CD8-positive, alpha-beta memory T cell (primary cell): ENCODE measurements at regions not wholly inside any gene's neighbourhood (a gene's known extent, or its start where the extent isn't known, plus 50 kb on each side); places are given as distances from the start of the nearest gene placed in this dataset.

Source experiments
- CTCF ChIA-PET: fragments of 350-600 bp; sonication (Branson Sonifier 250); formaldehyde crosslinking; loops from one replicate; lab custom pipeline; 2021; ENCODE audit warnings: antibody characterized with exemption; lab: Charles Lee
- POLR2A ChIA-PET: fragments of 350-600 bp; sonication (Branson Sonifier 250); formaldehyde crosslinking; loops from one replicate; lab custom pipeline; 2021; ENCODE audit warnings: antibody characterized with exemption; lab: Charles Lee
- DNase-seq, 5 donors: peaks; one replicate each; pipeline versions ENCODE4 v3.0.0 to v3.0.0-alpha.2; 2020 to 2022; ENCODE audit warnings: mixed read lengths in 1 of 5
- H3K27ac ChIP-seq: one replicate; pipeline ENCODE4 v1.7.0; 2013; ENCODE audit warnings: low read depth, mild to moderate bottlenecking, low read length, moderate library complexity
- H3K27me3 ChIP-seq: 2 replicates; pipeline ENCODE4 v1.7.0; 2013; ENCODE audit warnings: low read length, mild to moderate bottlenecking; ENCODE audit not compliant: insufficient read depth, poor library complexity, severe bottlenecking
- H3K36me3 ChIP-seq: 2 replicates; pipeline ENCODE4 v1.7.0; 2013; ENCODE audit warnings: mild to moderate bottlenecking, low read length, moderate library complexity; ENCODE audit not compliant: insufficient read depth
- H3K4me1 ChIP-seq: 2 replicates; pipeline ENCODE4 v1.7.0; 2013; ENCODE audit warnings: mild to moderate bottlenecking, low read length, moderate library complexity; ENCODE audit not compliant: insufficient read depth
- H3K4me3 ChIP-seq: 2 replicates; pipeline ENCODE4 v1.7.0; 2013; ENCODE audit warnings: mild to moderate bottlenecking, low read length
- H3K9me3 ChIP-seq: 2 replicates; pipeline ENCODE4 v1.7.0; 2013; ENCODE audit warnings: mild to moderate bottlenecking, low read length
- H3K27ac Mint-ChIP-seq, 8 donors: one replicate each; pipeline ENCODE4 v1.8.0; 2020 to 2021; ENCODE audit warnings: mixed read lengths in 8 of 8, mild to moderate bottlenecking in 6 of 8, inconsistent platforms in 3 of 8, moderate library complexity in 3 of 8
- H3K27me3 Mint-ChIP-seq, 2 donors: one replicate each; pipeline ENCODE4 v1.8.0; 2020 to 2021; ENCODE audit warnings: mixed read lengths in 2 of 2, mild to moderate bottlenecking in 1 of 2, moderate library complexity in 1 of 2
- H3K36me3 Mint-ChIP-seq, 3 donors: one replicate each; pipeline ENCODE4 v1.8.0; 2020 to 2021; ENCODE audit warnings: mixed read lengths in 3 of 3, inconsistent platforms in 1 of 3, mild to moderate bottlenecking in 1 of 3
- H3K4me1 Mint-ChIP-seq, 3 donors: one replicate each; pipeline ENCODE4 v1.8.0; 2020 to 2021; ENCODE audit warnings: mixed read lengths in 3 of 3, inconsistent platforms in 1 of 3, mild to moderate bottlenecking in 1 of 3
- H3K4me3 Mint-ChIP-seq, 7 donors: one replicate each; pipeline ENCODE4 v1.8.0; 2020 to 2021; ENCODE audit warnings: mixed read lengths in 7 of 7, mild to moderate bottlenecking in 6 of 7, moderate library complexity in 4 of 7, inconsistent platforms in 2 of 7
- H3K9me3 Mint-ChIP-seq, 5 donors: one replicate each; pipeline ENCODE4 v1.8.0; 2020 to 2022; ENCODE audit warnings: mixed read lengths in 5 of 5, mild to moderate bottlenecking in 3 of 5, moderate library complexity in 2 of 5, inconsistent platforms in 1 of 5

GRCh38 chr5:29412979-29413378 is 1780.5 kb upstream of the CDH6 start:
- DNase-seq, result no peak

GRCh38 chr5:29402270-29402669 is 1791.2 kb upstream of the CDH6 start:
- Histone ChIP-seq H3K36me3 (no peaks in the 10 kb centered on the region), H3K4me3 (no peak overlapping the region), H3K27ac (no peak overlapping the region), H3K27me3 (no peaks in the 10 kb centered on the region), H3K9me3 (no peaks in the 10 kb centered on the region), H3K4me1 (no peaks in the 10 kb centered on the region)
- ChIA-PET POLR2A (no interaction called here), CTCF (no interaction called here)
- Mint-ChIP-seq H3K36me3 (no peaks in the 10 kb centered on the region), H3K9me3 (peaks cover 8 to 43% (median 21%) of the 10 kb centered on the region in 5 donors), H3K27ac (no peak overlapping the region), H3K4me1 (no peaks in the 10 kb centered on the region), H3K4me3 (no peak overlapping the region), H3K27me3 (no peaks in the 10 kb centered on the region)
- no peak for DNase-seq

More at GRCh38 chr5:29412979-29413378, 1780.5 kb upstream of the CDH6 start:
- no peaks in the 10 kb centered on the region for H3K36me3 ChIP-seq
- no peak overlapping the region for H3K4me3 ChIP-seq
- POLR2A ChIA-PET, result no interaction called here
- no peaks in the 10 kb centered on the region for H3K4me1 Mint-ChIP-seq
- no peak overlapping the region for H3K27ac ChIP-seq
- CTCF ChIA-PET, result no interaction called here
- H3K4me3 Mint-ChIP-seq, result no peak overlapping the region
- H3K36me3 Mint-ChIP-seq, result no peaks in the 10 kb centered on the region
- H3K27me3 Mint-ChIP-seq, result no peaks in the 10 kb centered on the region
- H3K9me3 Mint-ChIP-seq, result peaks cover 6 to 43% (median 8%) of the 10 kb centered on the region in 5 donors
- no peaks in the 10 kb centered on the region for H3K4me1 ChIP-seq
- H3K27me3 ChIP-seq, result no peaks in the 10 kb centered on the region
- no peak overlapping the region for H3K27ac Mint-ChIP-seq
- H3K9me3 ChIP-seq, result no peaks in the 10 kb centered on the region

- Histone ChIP-seq H3K4me1 (no peaks in the 10 kb centered on the region), H3K4me3 (no peak overlapping the region), H3K36me3 (no peaks in the 10 kb centered on the region), H3K27ac (no peak overlapping the region), H3K27me3 (no peaks in the 10 kb centered on the region), H3K9me3 (no peaks in the 10 kb centered on the region)
- CTCF ChIA-PET, result no interaction called here
- H3K4me1 Mint-ChIP-seq, result no peaks in the 10 kb centered on the region
- H3K36me3 Mint-ChIP-seq, result peaks cover 0 to 4% (median 0%) of the 10 kb centered on the region in 3 donors
- no peak for DNase-seq
- H3K4me3 Mint-ChIP-seq, result no peak overlapping the region
- POLR2A ChIA-PET, result no interaction called here
- no peaks in the 10 kb centered on the region for H3K27me3 Mint-ChIP-seq
- no peak overlapping the region for H3K27ac Mint-ChIP-seq
- peaks cover 5 to 23% (median 12%) of the 10 kb centered on the region in 5 donors for H3K9me3 Mint-ChIP-seq
Observed at GRCh38 chr5:29389993-29390392, 1803.5 kb upstream of the CDH6 start.

- Histone ChIP-seq H3K4me1 (no peaks in the 10 kb centered on the region), H3K4me3 (no peak overlapping the region), H3K27me3 (no peaks in the 10 kb centered on the region), H3K27ac (no peak overlapping the region), H3K36me3 (no peaks in the 10 kb centered on the region), H3K9me3 (no peaks in the 10 kb centered on the region)
- Mint-ChIP-seq H3K36me3 (peaks cover 0 to 4% (median 1%) of the 10 kb centered on the region in 3 donors), H3K27ac (no peak overlapping the region), H3K9me3 (peaks cover 6 to 35% (median 12%) of the 10 kb centered on the region in 5 donors), H3K27me3 (no peaks in the 10 kb centered on the region), H3K4me3 (no peak overlapping the region), H3K4me1 (no peaks in the 10 kb centered on the region)
- DNase-seq, result no peak
- POLR2A ChIA-PET, result no interaction called here
- CTCF ChIA-PET, result no interaction called here
Observed at GRCh38 chr5:29387384-29387783, 1806.1 kb upstream of the CDH6 start.

GRCh38 chr5:29382780-29383179 is 1810.7 kb upstream of the CDH6 start:
- H3K27ac ChIP-seq, result no peak overlapping the region
- no peaks in the 10 kb centered on the region for H3K9me3 ChIP-seq
- Mint-ChIP-seq H3K27ac (no peak overlapping the region), H3K36me3 (peaks cover 0 to 1% (median 0%) of the 10 kb centered on the region in 3 donors), H3K27me3 (no peaks in the 10 kb centered on the region), H3K4me1 (no peaks in the 10 kb centered on the region), H3K4me3 (no peak overlapping the region), H3K9me3 (peaks cover 0 to 32% (median 4%) of the 10 kb centered on the region in 5 donors)
- DNase-seq, result no peak
- ChIA-PET POLR2A (no interaction called here), CTCF (no interaction called here)
- H3K27me3 ChIP-seq, result no peaks in the 10 kb centered on the region
- H3K36me3 ChIP-seq, result no peaks in the 10 kb centered on the region
- H3K4me3 ChIP-seq, result no peak overlapping the region
- no peaks in the 10 kb centered on the region for H3K4me1 ChIP-seq

GRCh38 chr5:29380029-29380428 is 1813.5 kb upstream of the CDH6 start:
- H3K4me1 ChIP-seq, result no peaks in the 10 kb centered on the region
- Mint-ChIP-seq H3K27me3 (no peaks in the 10 kb centered on the region), H3K9me3 (peaks cover 0 to 39% (median 4%) of the 10 kb centered on the region in 5 donors), H3K36me3 (peaks cover 0 to 1% (median 0%) of the 10 kb centered on the region in 3 donors), H3K27ac (no peak overlapping the region), H3K4me1 (no peaks in the 10 kb centered on the region), H3K4me3 (no peak overlapping the region)
- ChIA-PET POLR2A (no interaction called here), CTCF (no interaction called here)
- no peak for DNase-seq
- no peaks in the 10 kb centered on the region for H3K9me3 ChIP-seq
- H3K27ac ChIP-seq, result no peak overlapping the region
- no peaks in the 10 kb centered on the region for H3K27me3 ChIP-seq
- no peak overlapping the region for H3K4me3 ChIP-seq
- no peaks in the 10 kb centered on the region for H3K36me3 ChIP-seq

GRCh38 chr5:29379619-29380018 is 1813.9 kb upstream of the CDH6 start:
- no peak for DNase-seq
- Histone ChIP-seq H3K36me3 (no peaks in the 10 kb centered on the region), H3K9me3 (no peaks in the 10 kb centered on the region), H3K4me3 (no peak overlapping the region), H3K4me1 (no peaks in the 10 kb centered on the region), H3K27me3 (no peaks in the 10 kb centered on the region), H3K27ac (no peak overlapping the region)
- POLR2A ChIA-PET, result no interaction called here
- H3K9me3 Mint-ChIP-seq, result peaks cover 0 to 37% (median 4%) of the 10 kb centered on the region in 5 donors
- no peaks in the 10 kb centered on the region for H3K27me3 Mint-ChIP-seq
- no peak overlapping the region for H3K4me3 Mint-ChIP-seq
- H3K4me1 Mint-ChIP-seq, result no peaks in the 10 kb centered on the region
- CTCF ChIA-PET, result no interaction called here
- no peak overlapping the region for H3K27ac Mint-ChIP-seq
- H3K36me3 Mint-ChIP-seq, result peaks cover 0 to 1% (median 0%) of the 10 kb centered on the region in 3 donors

GRCh38 chr5:29378104-29378503 is 1815.4 kb upstream of the CDH6 start:
- Histone ChIP-seq H3K27ac (no peak overlapping the region), H3K36me3 (no peaks in the 10 kb centered on the region), H3K27me3 (no peaks in the 10 kb centered on the region), H3K4me3 (no peak overlapping the region), H3K4me1 (no peaks in the 10 kb centered on the region), H3K9me3 (no peaks in the 10 kb centered on the region)
- ChIA-PET POLR2A (no interaction called here), CTCF (no interaction called here)
- Mint-ChIP-seq H3K9me3 (peaks cover 0 to 31% (median 2%) of the 10 kb centered on the region in 5 donors), H3K4me3 (no peak overlapping the region), H3K4me1 (no peaks in the 10 kb centered on the region), H3K27ac (no peak overlapping the region), H3K36me3 (peaks cover 0 to 1% (median 0%) of the 10 kb centered on the region in 3 donors), H3K27me3 (no peaks in the 10 kb centered on the region)
- DNase-seq, result no peak

- H3K27ac ChIP-seq, result no peak overlapping the region
- Mint-ChIP-seq H3K27ac (no peak overlapping the region), H3K4me3 (no peak overlapping the region), H3K27me3 (no peaks in the 10 kb centered on the region), H3K36me3 (no peaks in the 10 kb centered on the region), H3K4me1 (no peaks in the 10 kb centered on the region), H3K9me3 (peaks cover 8 to 47% (median 15%) of the 10 kb centered on the region in 5 donors)
- ChIA-PET CTCF (no interaction called here), POLR2A (no interaction called here)
- H3K27me3 ChIP-seq, result no peaks in the 10 kb centered on the region
- H3K4me1 ChIP-seq, result no peaks in the 10 kb centered on the region
- no peak for DNase-seq
- H3K36me3 ChIP-seq, result no peaks in the 10 kb centered on the region
- H3K9me3 ChIP-seq, result no peaks in the 10 kb centered on the region
- no peak overlapping the region for H3K4me3 ChIP-seq
Observed at GRCh38 chr5:29370248-29370647, 1823.2 kb upstream of the CDH6 start.
